ENCODE measurements at regions not wholly inside any gene's neighbourhood (a gene's known extent, or its start where the extent isn't known, plus 50 kb on each side); places are given as distances from the start of the nearest gene placed in this dataset.

- DNase-seq (ENCODE audit: low read depth) = no peak
These were observed 74.5 kb upstream of the CAMK1G start for GRCh38 chr1:209509039-209509438.

GRCh38 chr1:209510063-209510462 lies 73.5 kb upstream of the CAMK1G start:
- DNase-seq (ENCODE audit: low read depth) = no peak

GRCh38 chr1:209511169-209511568 lies 72.3 kb upstream of the CAMK1G start:
- DNase-seq (ENCODE audit: low read depth) = no peak

- DNase-seq (ENCODE audit: low read depth) = no peak
These were observed 70.7 kb upstream of the CAMK1G start for GRCh38 chr1:209512821-209513220.

- no peak for DNase-seq (ENCODE audit: low read depth)
These were observed 70.3 kb upstream of the CAMK1G start for GRCh38 chr1:209513226-209513625.

- no peak for DNase-seq (ENCODE audit: low read depth)
These were observed 66.5 kb upstream of the CAMK1G start for GRCh38 chr1:209516771-209517680.

GRCh38 chr1:209517681-209518050 lies 65.8 kb upstream of the CAMK1G start:
- DNase-seq (ENCODE audit: low read depth) = no peak

- no peak for DNase-seq (ENCODE audit: low read depth)
These were observed 63.7 kb upstream of the CAMK1G start for GRCh38 chr1:209519786-209520185.

- no peak for DNase-seq (ENCODE audit: low read depth)
These were observed 60.7 kb upstream of the CAMK1G start for GRCh38 chr1:209522826-209523225.

- no peak for DNase-seq (ENCODE audit: low read depth)
These were observed 57.4 kb upstream of the CAMK1G start for GRCh38 chr1:209526137-209526536.

- no peak for DNase-seq (ENCODE audit: low read depth)
These were observed 56.1 kb upstream of the CAMK1G start for GRCh38 chr1:209527372-209527771.

- no peak for DNase-seq (ENCODE audit: low read depth)
These were observed 55.4 kb upstream of the CAMK1G start for GRCh38 chr1:209527993-209528717.

- no peak for DNase-seq (ENCODE audit: low read depth)
These were observed 54.3 kb upstream of the CAMK1G start for GRCh38 chr1:209529233-209529632.

- DNase-seq (ENCODE audit: low read depth) = no peak
These were observed 52.5 kb upstream of the CAMK1G start for GRCh38 chr1:209531006-209531405.

- DNase-seq (ENCODE audit: low read depth) = no peak
These were observed 52.0 kb upstream of the CAMK1G start for GRCh38 chr1:209531549-209531948.

Measured in CMK (cell line).